Right atrium auricular region (tissue), 2 donors: ENCODE measurements at regions not wholly inside any gene's neighbourhood (a gene's known extent, or its start where the extent isn't known, plus 50 kb on each side); places are given as distances from the start of the nearest gene placed in this dataset.

ENCODE experiments used
- DNase-seq: peaks from one replicate; pipeline ENCODE4 v3.0.0-alpha.2; 2019; ENCODE audit warnings: low spot score
- H3K27ac ChIP-seq, 2 donors: fragments of 200-600 bp; sonication (generic); 1 replicate in 1 of 2; 2 replicates in 1 of 2; pipeline ENCODE4 v1.5.1; 2016 to 2019
- H3K27me3 ChIP-seq, 2 donors: fragments of 200-600 bp; sonication (generic); one replicate each; pipeline versions ENCODE4 v1.5.1 to v1.6.0; 2017 to 2019
- H3K36me3 ChIP-seq: fragments of 200-600 bp; sonication (generic); one replicate; pipeline ENCODE4 v1.5.1; 2016
- H3K4me1 ChIP-seq, 2 donors: fragments of 200-600 bp; sonication (generic); one replicate each; pipeline versions ENCODE4 v1.5.1 to v1.6.0; 2017 to 2019
- H3K4me3 ChIP-seq, 2 donors: fragments of 200-600 bp; sonication (generic); 1 replicate in 1 of 2; 2 replicates in 1 of 2; pipeline ENCODE4 v1.5.1; 2017 to 2019; ENCODE audit warnings: mild to moderate bottlenecking in 1 of 2, moderate library complexity in 1 of 2
- H3K9me3 ChIP-seq, 2 donors: fragments of 200-600 bp; sonication (generic); one replicate each; pipeline ENCODE4 v1.5.1; 2019
- CTCF ChIP-seq, 2 donors: fragments of 200-600 bp; sonication (generic); IDR thresholded peaks; one replicate each; pipeline ENCODE4 v1.5.1; 2019; ENCODE audit warnings: antibody characterized with exemption in 2 of 2

GRCh38 chr2:20937353-20937752 is 106.5 kb downstream of the APOB start:
- H3K4me1 ChIP-seq = no peaks in the 10 kb centered on the region
- no peaks in the 10 kb centered on the region for H3K27me3 ChIP-seq
- no peak overlapping the region for H3K27ac ChIP-seq
- no peaks in the 10 kb centered on the region for H3K9me3 ChIP-seq
- H3K36me3 ChIP-seq = no peaks in the 10 kb centered on the region
- no peak overlapping the region for H3K4me3 ChIP-seq
- no peak for TF ChIP-seq CTCF (IDR thresholded peaks at IDR 0.05)
- DNase-seq = no peak

DNA sequence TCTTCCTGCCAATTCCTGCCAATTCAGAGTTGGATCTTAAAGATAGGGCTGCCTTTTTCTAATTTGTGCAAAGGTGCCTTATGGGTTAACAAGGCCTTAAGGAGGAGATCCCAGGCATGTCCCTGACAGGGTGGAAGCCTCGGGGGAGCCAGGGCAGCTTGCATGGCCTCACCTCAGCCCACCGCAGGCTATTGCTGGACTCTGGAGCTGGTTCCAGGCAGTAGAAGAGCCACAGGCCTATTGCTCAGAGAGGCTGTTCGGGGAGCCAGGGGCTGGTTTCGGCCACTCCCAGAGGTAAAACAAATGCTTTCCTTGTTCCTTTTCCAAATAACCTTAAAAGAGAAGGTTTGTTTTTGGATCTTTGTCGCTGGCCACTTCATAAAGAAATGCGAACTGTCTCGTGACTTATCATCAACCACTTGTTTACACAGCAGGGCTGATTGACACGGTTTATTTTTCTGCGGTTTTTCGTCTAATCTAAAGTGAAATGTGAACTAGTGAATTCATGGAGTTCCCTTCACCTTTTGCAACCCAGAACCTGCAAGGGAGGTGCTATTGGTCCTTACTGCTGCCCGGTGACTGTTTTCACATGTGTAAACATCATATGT is 108.6 kb downstream of the APOB start:
- no peak overlapping the region for H3K4me3 ChIP-seq
- TF ChIP-seq CTCF (IDR thresholded peaks at IDR 0.05) = no peak
- H3K27ac ChIP-seq = no peak overlapping the region
- H3K4me1 ChIP-seq = no peaks in the 10 kb centered on the region
- no peaks in the 10 kb centered on the region for H3K27me3 ChIP-seq
- H3K36me3 ChIP-seq = no peaks in the 10 kb centered on the region
- no peaks in the 10 kb centered on the region for H3K9me3 ChIP-seq
- no peak for DNase-seq

- no peak for DNase-seq
- no peaks in the 10 kb centered on the region for H3K9me3 ChIP-seq
- H3K4me1 ChIP-seq = no peaks in the 10 kb centered on the region
- no peaks in the 10 kb centered on the region for H3K27me3 ChIP-seq
- H3K36me3 ChIP-seq = no peaks in the 10 kb centered on the region
- H3K4me3 ChIP-seq = no peak overlapping the region
- no peak overlapping the region for H3K27ac ChIP-seq
- TF ChIP-seq CTCF (IDR thresholded peaks at IDR 0.05) = no peak
These were observed 109.6 kb downstream of the APOB start for GRCh38 chr2:20934236-20934635.

DNA sequence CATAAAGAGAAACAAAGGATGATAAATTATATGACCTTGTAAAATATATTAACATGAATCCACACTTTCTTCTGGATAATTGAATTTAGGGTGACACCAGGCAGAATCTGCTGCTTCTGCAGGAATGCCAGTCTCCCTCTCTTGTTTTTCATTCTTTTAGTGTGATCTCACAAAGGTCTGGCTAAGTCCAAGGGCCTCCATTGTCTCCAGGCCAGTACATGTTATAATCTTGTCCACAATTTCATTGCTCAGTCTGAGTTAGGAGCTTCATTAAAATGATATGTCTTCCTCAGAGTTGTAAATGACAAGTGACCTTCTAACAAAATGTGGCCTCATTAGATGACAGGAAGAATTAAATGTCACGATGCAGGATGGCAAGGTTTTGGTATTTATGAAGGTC is 110.2 kb downstream of the APOB start:
- TF ChIP-seq CTCF (IDR thresholded peaks at IDR 0.05) = no peak
- H3K27ac ChIP-seq = no peak overlapping the region
- no peak for DNase-seq

DNA sequence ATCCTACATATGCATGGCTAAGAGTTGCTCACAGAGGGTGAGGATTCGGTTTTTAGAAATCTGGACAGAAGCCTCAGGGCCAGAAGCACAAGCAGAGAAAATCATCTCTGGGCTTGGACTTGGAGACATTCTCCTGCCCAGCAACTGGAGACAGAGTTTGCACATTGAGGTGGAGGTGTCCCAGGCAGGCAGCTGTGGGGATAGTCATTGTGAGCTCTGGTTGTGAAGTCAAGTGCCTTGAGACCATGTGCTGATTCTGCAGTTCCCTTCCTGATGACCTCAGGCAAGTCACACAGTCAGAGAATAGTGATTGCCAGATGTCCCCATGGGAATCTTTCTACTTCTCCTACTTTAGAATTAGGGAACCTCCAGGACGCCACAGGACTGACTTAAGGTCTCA is 108.4 kb upstream of the LDAH start:
- Histone ChIP-seq H3K9me3 (no peaks in the 10 kb centered on the region), H3K36me3 (no peaks in the 10 kb centered on the region), H3K4me1 (no peaks in the 10 kb centered on the region), H3K4me3 (no peak overlapping the region), H3K27me3 (no peaks in the 10 kb centered on the region), H3K27ac (no peak overlapping the region)
- no peak for DNase-seq
- TF ChIP-seq CTCF (IDR thresholded peaks at IDR 0.05) = no peak

More for the DNA sequence above, 110.2 kb downstream of the APOB start:
- Histone ChIP-seq H3K4me1 (no peaks in the 10 kb centered on the region), H3K36me3 (no peaks in the 10 kb centered on the region), H3K4me3 (no peak overlapping the region), H3K27me3 (no peaks in the 10 kb centered on the region), H3K9me3 (no peaks in the 10 kb centered on the region)

DNA sequence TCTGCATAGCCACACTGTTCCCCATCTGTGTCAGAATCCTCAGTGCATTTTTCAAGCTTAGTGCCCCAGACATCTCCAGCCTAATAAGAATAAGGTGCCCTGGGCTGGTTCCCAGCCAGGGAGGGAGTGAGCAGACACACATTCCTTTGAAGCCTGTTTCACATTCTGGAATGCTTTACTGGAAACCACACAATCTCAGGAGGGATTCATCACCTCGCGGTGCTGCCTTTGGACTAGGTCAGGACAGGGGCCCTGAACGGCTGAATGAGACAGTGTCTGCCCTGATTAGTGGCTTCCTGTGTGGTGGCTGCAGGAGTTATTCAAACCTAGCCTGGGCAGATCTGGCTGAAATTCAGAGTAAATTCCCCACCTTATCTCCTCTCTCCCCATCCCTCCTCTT is 108.0 kb upstream of the LDAH start:
- no peak overlapping the region for H3K4me3 ChIP-seq
- H3K27me3 ChIP-seq = no peaks in the 10 kb centered on the region
- H3K27ac ChIP-seq = no peak overlapping the region
- H3K36me3 ChIP-seq = no peaks in the 10 kb centered on the region
- DNase-seq = no peak
- TF ChIP-seq CTCF (IDR thresholded peaks at IDR 0.05) = no peak
- no peaks in the 10 kb centered on the region for H3K9me3 ChIP-seq
- no peaks in the 10 kb centered on the region for H3K4me1 ChIP-seq
